Psoas muscle (tissue), 7 donors: ENCODE measurements at regions not wholly inside any gene's neighbourhood (a gene's known extent, or its start where the extent isn't known, plus 50 kb on each side); places are given as distances from the start of the nearest gene placed in this dataset.

ENCODE experiments used
- ATAC-seq, 4 donors: fragments of 200-7000 bp; cut with Tn5 transposase; one replicate each; pipeline ENCODE4 v1.9.1; 2020; ENCODE audit warnings: moderate library complexity in 3 of 4, mild to moderate bottlenecking in 2 of 4
- DNase-seq, 2 donors: peaks; one replicate each; pipeline ENCODE4 v3.0.0-alpha.2; 2020
- H3K27ac ChIP-seq: fragments of 200-600 bp; one replicate; pipeline ENCODE4 v1.8.0; 2022
- H3K27me3 ChIP-seq, 3 donors: fragments of 200-600 bp in 1 of 3; one replicate each; pipeline versions ENCODE4 v1.6.1 to v1.8.0; 2013 to 2022; ENCODE audit warnings: low read length in 2 of 3, mild to moderate bottlenecking in 2 of 3, moderate library complexity in 1 of 3; ENCODE audit not compliant: insufficient read depth in 3 of 3
- H3K36me3 ChIP-seq, 2 donors: fragments of 200-600 bp in 1 of 2; one replicate each; pipeline versions ENCODE4 v1.6.1 to v1.8.0; 2013 to 2022; ENCODE audit warnings: low read depth in 1 of 2, mild to moderate bottlenecking in 1 of 2, moderate library complexity in 1 of 2; ENCODE audit not compliant: insufficient read depth in 1 of 2
- H3K4me1 ChIP-seq: fragments of 200-600 bp; one replicate; pipeline ENCODE4 v1.8.0; 2022
- H3K4me3 ChIP-seq: fragments of 200-600 bp; one replicate; pipeline ENCODE4 v1.8.0; 2022; ENCODE audit warnings: mild to moderate bottlenecking
- H3K9me3 ChIP-seq: fragments of 200-600 bp; one replicate; pipeline ENCODE4 v1.8.0; 2022
- WGBS, 3 donors: extraction: QIAGEN DNeasy Blood & Tissue Kit; methylation state at CpG; one replicate each; pipeline versions ENCODE4 v1.1.6 to v1.1.7; 2013; 5-methylcytosine and 5-hydroxymethylcytosine counted together
- intact Hi-C, 2 donors: fragments of 100-400 bp; cut with DNase I; formaldehyde crosslinking; loops; one replicate each; pipeline versions ENCODE4 v1.11.0 to v1.14.2; 2022
- TF ChIP-seq, protein P1 (sequence below): fragments of 200-600 bp; IDR thresholded peaks from one replicate; pipeline ENCODE4 v1.8.0; 2022; ENCODE audit warnings: antibody characterized with exemption
- donor health status: healthy with polysubstance abuse.
- donor health status: DM: no; HTN: no; CAD: no; lungs with moderate emphysema.
- donor health status: Bipolar disorder and iron deficiency.
- donor health status: healthy.
- donor health status: DM: yes; HTN: yes; CAD: no.
- donor health status: DM: no; HTN: no; CAD: no.
- donor health status: DM: yes; HTN: yes; CAD: no.

DNA sequence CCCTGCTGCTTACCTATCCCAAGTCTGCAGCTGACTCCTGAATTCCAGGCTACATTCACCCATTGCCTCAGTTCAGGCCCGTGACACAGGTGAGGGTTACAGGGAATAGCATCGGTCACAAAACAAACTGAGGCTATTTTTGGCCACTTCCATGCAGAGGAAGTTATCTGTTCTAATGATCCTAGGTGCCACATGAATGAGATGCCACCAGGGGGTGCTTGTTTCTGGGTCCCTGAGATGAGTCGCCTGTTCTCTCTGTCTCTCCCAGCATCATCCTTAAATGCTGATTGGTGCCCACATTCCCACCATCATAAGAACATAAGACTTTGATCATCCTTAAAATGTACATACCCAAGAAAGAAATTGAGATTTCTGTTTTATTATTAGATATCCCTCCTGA lies 119.0 kb upstream of the CELF4 start:
- Histone ChIP-seq H3K36me3 (no peaks in the 10 kb centered on the region), H3K4me1 (no peaks in the 10 kb centered on the region), H3K4me3 (no peak overlapping the region), H3K27ac (no peak overlapping the region), H3K27me3 (no peaks in the 10 kb centered on the region), H3K9me3 (no peaks in the 10 kb centered on the region)
- intact Hi-C loops: no loop called here
- 74 to 81% (median 81%) methylated on average over 3 of the region's 3 CpGs for WGBS, 3 donors
- ATAC-seq: no peak
- TF ChIP-seq, protein P1, sequence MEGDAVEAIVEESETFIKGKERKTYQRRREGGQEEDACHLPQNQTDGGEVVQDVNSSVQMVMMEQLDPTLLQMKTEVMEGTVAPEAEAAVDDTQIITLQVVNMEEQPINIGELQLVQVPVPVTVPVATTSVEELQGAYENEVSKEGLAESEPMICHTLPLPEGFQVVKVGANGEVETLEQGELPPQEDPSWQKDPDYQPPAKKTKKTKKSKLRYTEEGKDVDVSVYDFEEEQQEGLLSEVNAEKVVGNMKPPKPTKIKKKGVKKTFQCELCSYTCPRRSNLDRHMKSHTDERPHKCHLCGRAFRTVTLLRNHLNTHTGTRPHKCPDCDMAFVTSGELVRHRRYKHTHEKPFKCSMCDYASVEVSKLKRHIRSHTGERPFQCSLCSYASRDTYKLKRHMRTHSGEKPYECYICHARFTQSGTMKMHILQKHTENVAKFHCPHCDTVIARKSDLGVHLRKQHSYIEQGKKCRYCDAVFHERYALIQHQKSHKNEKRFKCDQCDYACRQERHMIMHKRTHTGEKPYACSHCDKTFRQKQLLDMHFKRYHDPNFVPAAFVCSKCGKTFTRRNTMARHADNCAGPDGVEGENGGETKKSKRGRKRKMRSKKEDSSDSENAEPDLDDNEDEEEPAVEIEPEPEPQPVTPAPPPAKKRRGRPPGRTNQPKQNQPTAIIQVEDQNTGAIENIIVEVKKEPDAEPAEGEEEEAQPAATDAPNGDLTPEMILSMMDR: no peak
- DNase-seq: no peak

DNA sequence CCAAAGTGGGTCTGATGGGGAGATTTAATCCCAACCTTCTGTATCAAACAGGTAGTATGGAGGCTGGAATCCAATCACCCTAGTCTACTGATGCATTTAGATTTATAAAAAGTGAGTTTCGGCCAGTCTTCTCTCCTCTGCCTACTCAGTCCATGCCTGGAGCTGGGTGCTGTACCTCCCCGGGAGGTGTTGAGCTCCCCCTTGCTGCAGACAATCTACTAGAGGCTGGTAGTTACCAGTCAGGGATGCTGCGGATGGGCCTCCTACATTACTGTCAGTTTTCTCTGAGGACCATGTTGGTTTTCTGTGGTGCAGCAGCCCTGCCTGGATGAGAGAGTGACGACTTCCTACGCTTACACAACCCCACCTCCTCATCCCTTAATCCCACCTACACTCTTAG lies 118.6 kb upstream of the CELF4 start:
- 79 to 85% (median 81%) methylated on average over 5 of the region's 5 CpGs for WGBS, 3 donors
- Histone ChIP-seq H3K36me3 (no peaks in the 10 kb centered on the region), H3K27ac (no peak overlapping the region), H3K4me3 (no peak overlapping the region), H3K27me3 (no peaks in the 10 kb centered on the region), H3K4me1 (no peaks in the 10 kb centered on the region), H3K9me3 (no peaks in the 10 kb centered on the region)
- intact Hi-C loops: no loop called here
- ATAC-seq (no peak), DNase-seq (no peak)
- TF ChIP-seq, protein P1: no peak

DNA sequence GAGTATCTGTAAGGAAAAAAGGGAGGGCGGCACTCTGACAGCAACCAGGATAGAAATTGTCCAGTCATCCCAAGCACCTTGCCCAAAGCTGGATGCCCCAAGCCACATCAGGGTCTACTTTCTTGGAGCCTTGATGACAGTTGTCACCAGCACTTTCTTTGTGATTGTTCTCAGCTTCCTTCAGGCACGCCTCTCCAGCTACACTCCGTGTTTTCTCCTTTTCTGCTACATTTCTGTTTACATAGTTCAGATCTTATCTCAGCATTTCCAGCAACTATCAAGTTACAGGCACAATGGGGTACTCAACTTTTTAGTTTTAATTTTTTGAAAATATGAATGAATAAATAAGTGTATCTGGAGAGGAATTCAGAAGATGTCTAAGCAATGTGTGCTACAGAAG lies 115.3 kb upstream of the CELF4 start:
- DNase-seq: no peak
- Histone ChIP-seq H3K36me3 (no peaks in the 10 kb centered on the region), H3K27ac (no peak overlapping the region), H3K27me3 (no peaks in the 10 kb centered on the region), H3K9me3 (no peaks in the 10 kb centered on the region), H3K4me1 (no peaks in the 10 kb centered on the region), H3K4me3 (no peak overlapping the region)
- intact Hi-C loops: no loop called here
- WGBS, 3 donors: 38 to 46% (median 39%) methylated on average over 3 of the region's 3 CpGs
- no peak for ATAC-seq
- TF ChIP-seq, protein P1: no peak

DNA sequence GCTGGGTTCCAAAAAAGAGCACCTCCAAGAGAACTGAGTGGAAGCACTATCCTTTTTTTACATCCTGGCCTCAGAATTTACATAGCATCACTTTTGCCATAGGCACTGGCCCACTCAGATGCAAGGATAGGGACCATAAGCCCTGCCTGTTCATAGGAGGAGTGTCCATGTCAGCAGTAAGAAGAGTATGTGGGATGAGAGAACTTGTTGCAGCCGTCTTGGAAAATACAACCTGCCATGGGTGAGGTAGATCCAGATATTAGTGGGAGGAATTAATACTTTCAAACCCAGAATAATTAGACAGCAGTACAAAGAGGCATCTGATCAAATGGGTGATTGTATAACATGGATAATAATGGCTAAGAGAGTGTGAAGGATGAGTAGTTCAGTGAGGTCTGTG lies 110.7 kb upstream of the CELF4 start:
- Histone ChIP-seq H3K27me3 (no peaks in the 10 kb centered on the region), H3K4me1 (no peaks in the 10 kb centered on the region), H3K9me3 (no peaks in the 10 kb centered on the region), H3K36me3 (no peaks in the 10 kb centered on the region), H3K27ac (no peak overlapping the region), H3K4me3 (no peak overlapping the region)
- intact Hi-C loops: no loop called here
- DNase-seq (no peak), ATAC-seq (no peak)
- TF ChIP-seq, protein P1: no peak
- WGBS, 3 donors: 83 to 90% (median 87%) methylated on average over 1 of the region's 1 CpG

DNA sequence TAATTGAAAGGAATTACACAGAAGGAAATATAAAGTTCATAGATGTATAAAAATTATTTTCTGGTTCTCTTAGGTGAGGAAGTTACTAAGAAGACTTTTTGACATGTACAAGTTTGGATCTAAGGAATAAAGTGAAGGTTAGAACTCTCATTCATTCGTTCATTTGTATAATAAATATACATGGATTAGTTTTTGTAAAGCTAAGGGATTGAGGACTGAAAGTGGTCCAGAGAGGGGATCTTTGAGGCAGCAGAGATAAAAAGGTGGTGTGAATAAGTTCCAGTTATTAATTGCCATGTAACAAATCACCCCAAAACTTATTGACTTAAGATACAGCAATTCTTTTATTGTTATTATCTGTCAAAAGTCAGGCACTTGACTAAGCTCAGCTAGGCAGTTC lies 110.1 kb upstream of the CELF4 start:
- H3K27ac ChIP-seq: no peak overlapping the region
- TF ChIP-seq, protein P1: no peak
- intact Hi-C loops: no loop called here
- H3K36me3 ChIP-seq: no peaks in the 10 kb centered on the region
- no peak overlapping the region for H3K4me3 ChIP-seq
- no peak for ATAC-seq
- H3K9me3 ChIP-seq: no peaks in the 10 kb centered on the region
- no peak for DNase-seq
- no peaks in the 10 kb centered on the region for H3K4me1 ChIP-seq
- WGBS, 3 donors: 72 to 85% (median 76%) methylated on average over 1 of the region's 1 CpG
- H3K27me3 ChIP-seq: no peaks in the 10 kb centered on the region
